Neuronal stem cell (in vitro differentiated cells): ENCODE measurements at regions not wholly inside any gene's neighbourhood (a gene's known extent, or its start where the extent isn't known, plus 50 kb on each side); places are given as distances from the start of the nearest gene placed in this dataset.
"Not testable (repeated sequence)": the region's sequence is repeated elsewhere in the genome, so short reads cannot be mapped to it uniquely, and the experiment has no call there.

Experiments
- DNase-seq: peaks from one replicate; pipeline ENCODE4 v3.0.0-alpha.2; 2013; ENCODE audit warnings: low spot score
- H2AFZ ChIP-seq: one replicate; pipeline ENCODE4 v1.6.1; 2013; ENCODE audit warnings: mild to moderate bottlenecking, low read length, inconsistent platforms
- H2AK5ac ChIP-seq: 2 replicates; pipeline ENCODE4 v1.6.1; 2013; ENCODE audit warnings: low read depth, mild to moderate bottlenecking, inconsistent platforms, low read length, moderate library complexity, mixed read lengths
- H2BK120ac ChIP-seq: 2 replicates; pipeline ENCODE4 v1.6.1; 2013; ENCODE audit warnings: low read depth, mild to moderate bottlenecking, inconsistent platforms, low read length, moderate library complexity, mixed read lengths
- H2BK12ac ChIP-seq: one replicate; pipeline ENCODE4 v1.6.1; 2013; ENCODE audit warnings: low read length, inconsistent platforms
- H2BK15ac ChIP-seq: 2 replicates; pipeline ENCODE4 v1.6.1; 2013; ENCODE audit warnings: mild to moderate bottlenecking, low read length, inconsistent platforms, mixed read lengths
- H2BK5ac ChIP-seq: one replicate; pipeline ENCODE4 v1.6.1; 2013; ENCODE audit warnings: inconsistent platforms, mild to moderate bottlenecking, low read length, moderate library complexity
- H3K14ac ChIP-seq: one replicate; pipeline ENCODE4 v1.6.1; 2013; ENCODE audit warnings: low read length, inconsistent platforms
- H3K18ac ChIP-seq: 2 replicates; pipeline ENCODE4 v1.6.1; 2013; ENCODE audit warnings: low read length, inconsistent platforms
- H3K23ac ChIP-seq: 2 replicates; pipeline ENCODE4 v1.6.1; 2013; ENCODE audit warnings: low read depth, mild to moderate bottlenecking, mixed read lengths, low read length, inconsistent platforms; ENCODE audit not compliant: poor library complexity
- H3K27ac ChIP-seq: replicated peaks from 3 replicates; pipeline ENCODE4 v1.5.1; 2013; ENCODE audit warnings: low read length, inconsistent platforms
- H3K27me3 ChIP-seq, 3 experiments: 2 replicates each; pipeline ENCODE4 v1.6.1; 2013; ENCODE audit warnings: low read length in 3 of 3, mild to moderate bottlenecking in 2 of 3, inconsistent platforms in 1 of 3, low read depth in 1 of 3, mixed read lengths in 1 of 3, moderate library complexity in 1 of 3; ENCODE audit not compliant: control insufficient read depth in 3 of 3, insufficient read depth in 3 of 3
- H3K36me3 ChIP-seq, 2 donors: replicated peaks in 1 of 2; 2 replicates each; pipeline ENCODE4 v1.6.1; 2013; ENCODE audit warnings: low read length in 2 of 2; ENCODE audit not compliant: control insufficient read depth in 2 of 2, insufficient read depth in 2 of 2
- H3K4ac ChIP-seq: 2 replicates; pipeline ENCODE4 v1.6.1; 2013; ENCODE audit warnings: inconsistent platforms, mild to moderate bottlenecking, low read length, moderate library complexity
- H3K4me1 ChIP-seq, 2 donors: 1 replicate in 1 of 2; 2 replicates in 1 of 2; pipeline ENCODE4 v1.6.1; 2013; ENCODE audit warnings: low read length in 2 of 2, low read depth in 1 of 2; ENCODE audit not compliant: control insufficient read depth in 2 of 2, insufficient read depth in 1 of 2
- H3K4me2 ChIP-seq: one replicate; pipeline ENCODE4 v1.6.1; 2013; ENCODE audit warnings: mild to moderate bottlenecking, low read length, inconsistent platforms; ENCODE audit not compliant: insufficient read depth, poor library complexity, severe bottlenecking
- H3K4me3 ChIP-seq, 2 donors: 2 replicates each; pipeline ENCODE4 v1.5.1; 2013; ENCODE audit warnings: low read length in 2 of 2, mild to moderate bottlenecking in 2 of 2, inconsistent platforms in 1 of 2, moderate library complexity in 1 of 2
- H3K79me1 ChIP-seq: one replicate; pipeline ENCODE4 v1.6.1; 2013; ENCODE audit warnings: low read depth, mild to moderate bottlenecking, inconsistent platforms, low read length, moderate library complexity
- H3K9ac ChIP-seq: one replicate; pipeline ENCODE4 v1.6.1; 2013; ENCODE audit warnings: mild to moderate bottlenecking, low read depth, low read length, inconsistent platforms; ENCODE audit not compliant: poor library complexity
- H3K9me3 ChIP-seq, 2 donors: replicated peaks in 1 of 2; 2 replicates each; pipeline versions ENCODE3 to v1.6.1; 2013; ENCODE audit warnings: low read length in 2 of 2, mild to moderate bottlenecking in 2 of 2, inconsistent platforms in 1 of 2, low read depth in 1 of 2, mixed read lengths in 1 of 2, moderate library complexity in 1 of 2; ENCODE audit not compliant: control insufficient read depth in 2 of 2, insufficient read depth in 1 of 2
- H4K8ac ChIP-seq: one replicate; pipeline ENCODE4 v1.6.1; 2013; ENCODE audit warnings: low read depth, mild to moderate bottlenecking, inconsistent platforms, low read length, moderate library complexity
- H4K91ac ChIP-seq: one replicate; pipeline ENCODE4 v1.6.1; 2013; ENCODE audit warnings: low read length, low read depth, mild to moderate bottlenecking, inconsistent platforms; ENCODE audit not compliant: poor library complexity
- WGBS, 2 donors: extraction: QIAGEN DNeasy Blood & Tissue Kit; methylation state at CpG; one replicate each; pipeline ENCODE4 v1.1.7; 2013; ENCODE audit warnings: missing lambda C conversion rate in 2 of 2, mixed read lengths in 1 of 2; ENCODE audit not compliant: insufficient read length in 2 of 2, insufficient replicate concordance in 1 of 2; ENCODE audit errors: extremely low coverage in 2 of 2; 5-methylcytosine and 5-hydroxymethylcytosine counted together

GRCh38 chrX:3791449-3791848 is 78.0 kb upstream of the PRKX start:
- Histone ChIP-seq H3K4me3 (no peak overlapping the region), H4K91ac (no peak overlapping the region), H2BK15ac (no peak overlapping the region), H3K27me3 (peaks cover 0 to 3% (median 0%) of the 10 kb centered on the region in 3 experiments), H2AK5ac (no peak overlapping the region), H3K14ac (no peak overlapping the region), H2BK120ac (no peak overlapping the region), H3K36me3 (no peaks in the 10 kb centered on the region), H2BK5ac (no peak overlapping the region), H3K4me1 (peaks cover 0 to 2% of the 10 kb centered on the region in 2 donors), H2AFZ (no peak overlapping the region), H3K79me1 (no peaks in the 10 kb centered on the region), H3K4me2 (no peak overlapping the region), H3K9ac (no peak overlapping the region), H2BK12ac (no peak overlapping the region), H3K18ac (no peak overlapping the region), H3K9me3 (no peaks in the 10 kb centered on the region), H4K8ac (no peak overlapping the region), H3K4ac (no peak overlapping the region), H3K27ac (no peak overlapping the region), H3K23ac (no peak overlapping the region)
- DNase-seq, result no peak
- no CpG with 5 or more reads among the region's 11 CpGs for WGBS, 2 donors

GRCh38 chrX:3788494-3789233 is 75.2 kb upstream of the PRKX start:
- no CpG with 5 or more reads among the region's 10 CpGs for WGBS, 2 donors
- no peak overlapping the region for H3K18ac ChIP-seq
- no peak overlapping the region for H2AK5ac ChIP-seq

GRCh38 chrX:3787856-3788255 is 74.4 kb upstream of the PRKX start:
- Histone ChIP-seq H3K14ac (no peak overlapping the region), H2AFZ (no peak overlapping the region), H3K27me3 (peaks cover 0 to 3% (median 0%) of the 10 kb centered on the region in 3 experiments), H3K27ac (no peak overlapping the region), H3K4me1 (peaks cover 0 to 2% of the 10 kb centered on the region in 2 donors), H4K8ac (no peak overlapping the region), H3K18ac (no peak overlapping the region), H3K9ac (no peak overlapping the region), H2BK15ac (no peak overlapping the region), H3K79me1 (no peaks in the 10 kb centered on the region), H4K91ac (no peak overlapping the region), H3K9me3 (no peaks in the 10 kb centered on the region), H3K23ac (no peak overlapping the region), H3K4ac (no peak overlapping the region), H2AK5ac (no peak overlapping the region), H3K4me2 (no peak overlapping the region), H2BK12ac (no peak overlapping the region), H3K36me3 (no peaks in the 10 kb centered on the region), H2BK120ac (no peak overlapping the region), H2BK5ac (no peak overlapping the region), H3K4me3 (no peak overlapping the region)
- DNase-seq, result no peak
- WGBS, 2 donors, result no CpG with 5 or more reads among the region's 4 CpGs

More at GRCh38 chrX:3788494-3789233, 75.2 kb upstream of the PRKX start:
- no peak overlapping the region for H3K4me3 ChIP-seq
- H3K9me3 ChIP-seq, result no peaks in the 10 kb centered on the region
- H2BK120ac ChIP-seq, result no peak overlapping the region
- H3K36me3 ChIP-seq, result no peaks in the 10 kb centered on the region
- no peak overlapping the region for H3K9ac ChIP-seq
- H2BK15ac ChIP-seq, result no peak overlapping the region
- no peaks in the 10 kb centered on the region for H3K79me1 ChIP-seq
- no peak overlapping the region for H3K23ac ChIP-seq
- H2AFZ ChIP-seq, result no peak overlapping the region
- no peak overlapping the region for H3K4me2 ChIP-seq
- no peak overlapping the region for H2BK5ac ChIP-seq
- no peak overlapping the region for H4K91ac ChIP-seq
- H3K27me3 ChIP-seq, result peaks cover 0 to 3% (median 0%) of the 10 kb centered on the region in 3 experiments
- H4K8ac ChIP-seq, result no peak overlapping the region
- H3K27ac ChIP-seq, result no peak overlapping the region
- peaks cover 0 to 2% of the 10 kb centered on the region in 2 donors for H3K4me1 ChIP-seq
- no peak for DNase-seq
- H2BK12ac ChIP-seq, result no peak overlapping the region
- no peak overlapping the region for H3K4ac ChIP-seq
- no peak overlapping the region for H3K14ac ChIP-seq

GRCh38 chrX:3785822-3786221 is 72.4 kb upstream of the PRKX start:
- H3K18ac ChIP-seq, H2BK15ac ChIP-seq, H2AFZ ChIP-seq, H2BK12ac ChIP-seq, H3K23ac ChIP-seq, H3K4me3 ChIP-seq, H3K9me3 ChIP-seq, H3K4me2 ChIP-seq, H4K91ac ChIP-seq, H3K4ac ChIP-seq, H2BK5ac ChIP-seq, H3K14ac ChIP-seq, H3K27me3 ChIP-seq, H3K4me1 ChIP-seq, H3K79me1 ChIP-seq, H3K36me3 ChIP-seq, DNase-seq, H2AK5ac ChIP-seq, H3K27ac ChIP-seq, H3K9ac ChIP-seq, H4K8ac ChIP-seq, H2BK120ac ChIP-seq: not testable (repeated sequence)
- no CpG with 5 or more reads among the region's 2 CpGs for WGBS, 2 donors
